Right lobe of liver (tissue), 4 donors: ENCODE measurements at regions not wholly inside any gene's neighbourhood (a gene's known extent, or its start where the extent isn't known, plus 50 kb on each side); places are given as distances from the start of the nearest gene placed in this dataset.

Source experiments
- POLR2A ChIP-seq: fragments of 450-650 bp; IDR thresholded peaks from one replicate; pipeline ENCODE4 v1.6.1; 2017; ENCODE audit warnings: antibody characterized with exemption, mild to moderate bottlenecking
- TF ChIP-seq, protein P1 (sequence below), 4 donors: fragments of 200-600 bp in 3 of 4; fragments of 450-650 bp in 1 of 4; IDR thresholded peaks; one replicate each; pipeline versions ENCODE4 v1.5.1 to v1.8.0; 2016 to 2022; ENCODE audit warnings: antibody characterized with exemption in 4 of 4, mild to moderate bottlenecking in 2 of 4
- donor health status: DM: no; HTN: no; CAD: no.
- donor health status: DM: no; HTN: no; CAD: no.
- donor health status: DM: no; HTN: yes; CAD: no.

GRCh38 chr6:50239853-50240252, 190.1 kb upstream of the DEFB112 start:
- TF ChIP-seq, protein P1, sequence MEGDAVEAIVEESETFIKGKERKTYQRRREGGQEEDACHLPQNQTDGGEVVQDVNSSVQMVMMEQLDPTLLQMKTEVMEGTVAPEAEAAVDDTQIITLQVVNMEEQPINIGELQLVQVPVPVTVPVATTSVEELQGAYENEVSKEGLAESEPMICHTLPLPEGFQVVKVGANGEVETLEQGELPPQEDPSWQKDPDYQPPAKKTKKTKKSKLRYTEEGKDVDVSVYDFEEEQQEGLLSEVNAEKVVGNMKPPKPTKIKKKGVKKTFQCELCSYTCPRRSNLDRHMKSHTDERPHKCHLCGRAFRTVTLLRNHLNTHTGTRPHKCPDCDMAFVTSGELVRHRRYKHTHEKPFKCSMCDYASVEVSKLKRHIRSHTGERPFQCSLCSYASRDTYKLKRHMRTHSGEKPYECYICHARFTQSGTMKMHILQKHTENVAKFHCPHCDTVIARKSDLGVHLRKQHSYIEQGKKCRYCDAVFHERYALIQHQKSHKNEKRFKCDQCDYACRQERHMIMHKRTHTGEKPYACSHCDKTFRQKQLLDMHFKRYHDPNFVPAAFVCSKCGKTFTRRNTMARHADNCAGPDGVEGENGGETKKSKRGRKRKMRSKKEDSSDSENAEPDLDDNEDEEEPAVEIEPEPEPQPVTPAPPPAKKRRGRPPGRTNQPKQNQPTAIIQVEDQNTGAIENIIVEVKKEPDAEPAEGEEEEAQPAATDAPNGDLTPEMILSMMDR (IDR thresholded peaks at IDR 0.05): no peak
- no peak for TF ChIP-seq POLR2A
